NT2/D1 (cell line): ENCODE measurements at regions not wholly inside any gene's neighbourhood (a gene's known extent, or its start where the extent isn't known, plus 50 kb on each side); places are given as distances from the start of the nearest gene placed in this dataset.

Experiments used
- SUZ12 ChIP-seq: IDR thresholded peaks from 2 replicates; pipeline ENCODE4 v1.6.1; 2011; ENCODE audit not compliant: insufficient read length, insufficient read depth; ENCODE audit errors: extremely low read depth
- YY1 ChIP-seq: IDR thresholded peaks from 2 replicates; pipeline ENCODE4 v1.6.1; 2011; ENCODE audit not compliant: insufficient read length, insufficient read depth

DNA sequence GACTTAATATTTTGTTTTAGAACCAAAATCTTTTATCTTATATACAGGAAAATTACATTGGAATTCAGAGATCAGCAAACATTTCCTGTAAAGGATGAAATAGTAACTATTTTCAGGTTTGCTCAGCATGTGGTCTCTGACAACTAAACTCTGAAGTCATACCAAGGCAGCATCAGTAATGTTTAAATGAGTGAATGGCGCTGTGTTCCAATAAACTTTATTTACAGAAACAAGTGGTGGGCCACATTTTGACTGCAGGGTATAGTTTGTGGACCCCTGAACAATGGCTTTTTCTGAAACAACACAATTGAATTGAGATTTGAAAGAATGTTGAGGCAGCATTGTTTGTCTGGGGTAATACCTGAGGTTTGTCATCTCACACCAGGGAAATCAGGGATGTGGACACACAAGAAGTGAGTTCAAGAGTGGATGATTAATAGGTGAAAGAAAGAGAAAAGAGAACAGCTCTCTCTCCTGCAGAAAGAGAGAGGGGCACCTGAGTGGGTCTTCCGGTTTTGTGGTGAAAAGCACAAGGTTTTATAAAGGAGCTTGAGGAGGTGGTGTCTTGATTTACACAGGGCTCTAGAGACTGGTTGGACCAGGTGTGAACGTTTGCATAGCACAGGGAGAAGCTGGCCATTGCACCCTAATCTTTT, 113.5 kb upstream of the VPREB1 start:
- TF ChIP-seq YY1 (no peak), SUZ12 (no peak)
